ENCODE measurements at regions not wholly inside any gene's neighbourhood (a gene's known extent, or its start where the extent isn't known, plus 50 kb on each side); places are given as distances from the start of the nearest gene placed in this dataset.

DNA sequence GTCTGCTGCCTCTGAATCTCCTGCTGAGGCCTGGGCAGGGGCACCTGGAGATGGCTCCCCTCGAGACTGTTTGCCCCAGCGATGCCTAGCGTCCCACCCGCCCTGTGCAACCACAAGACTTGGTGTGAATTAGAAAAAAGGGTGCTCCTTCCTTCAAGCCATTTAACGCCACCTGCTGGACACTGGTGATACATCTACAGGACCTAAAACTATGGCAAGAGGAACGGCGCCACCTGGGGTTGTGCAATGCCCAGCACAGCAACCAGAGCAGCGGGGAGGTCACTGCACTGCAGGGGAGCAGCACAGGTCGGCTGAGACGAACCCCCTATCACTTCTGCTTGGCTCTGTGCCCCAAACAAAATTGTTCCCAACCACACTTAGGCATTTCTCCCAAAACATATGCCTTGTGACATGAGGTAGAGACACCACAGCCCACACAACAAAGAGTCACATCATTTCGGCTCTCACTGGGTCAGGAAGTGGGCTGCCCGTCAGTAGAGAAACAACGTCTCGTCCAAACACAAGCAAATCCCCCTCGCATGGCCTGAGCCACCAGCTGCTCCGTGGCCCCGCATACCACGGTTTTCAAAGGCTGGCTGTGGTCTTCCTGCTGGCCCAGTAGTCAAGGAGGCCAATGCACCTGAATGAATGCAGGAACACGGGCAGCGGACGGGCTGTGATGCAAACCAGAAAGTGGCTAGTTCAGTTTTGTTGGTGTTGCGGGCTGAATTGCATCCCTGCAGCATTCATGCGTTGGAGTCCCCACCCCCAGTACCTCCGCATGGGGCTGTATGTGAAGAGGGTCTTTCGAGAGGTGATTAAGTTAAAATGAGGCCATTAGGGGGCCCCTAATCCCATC is 171.9 kb downstream of the SHANK2 start:
- ChIA-PET CTCF (interaction anchor here (1.0 to 1.6 kb wide), 7 partner anchors 9 to 612 kb away, joined by 3 to 4 read pairs (median 3); no protein-coding TSS in a partner anchor), POLR2A (no interaction called here)
- H3K4me2 ChIP-seq, result no peak overlapping the region
- DNase-seq (ENCODE audit: low read depth in 1 of 2, low spot score in 1 of 2) (peak; percentile 77 to 87), FAIRE-seq (no peak), ATAC-seq (peak; percentile 85 to 95)
- H3K9me3 ChIP-seq, result peaks cover 4% of the 10 kb centered on the region; the same call in 1 of the 3 replicates
- no peak overlapping the region for H3K27ac ChIP-seq
- whole genome bisulfite sequencing (ENCODE audit: missing lambda C conversion rate), result 66% methylated on average over 25 of the region's 25 CpGs
- H3K4me3 ChIP-seq, result no peak overlapping the region
- TF ChIP-seq HEYL (CRISPR knock-in tag; IDR thresholded peaks at IDR 0.05) (no peak), RAD21 (conservative IDR thresholded peaks at IDR 0.05 in 1 of 2, IDR thresholded peaks at IDR 0.05 in 1 of 2) (peak; percentile 77 to 80), NFE2L2 (conservative IDR thresholded peaks at IDR 0.05; ENCODE audit: low read length) (no peak), CEBPB (IDR thresholded peaks at IDR 0.05) (peak; percentile 74 to 92), GATA3 (IDR thresholded peaks at IDR 0.05; ENCODE audit: borderline replicate concordance) (no peak), SREBF2 (IDR thresholded peaks at IDR 0.05) (no peak), ZNF302 (CRISPR knock-in tag; IDR thresholded peaks at IDR 0.05) (no peak), TFCP2L1 (CRISPR knock-in tag; IDR thresholded peaks at IDR 0.05) (no peak), POLR2A (IDR thresholded peaks at IDR 0.05; ENCODE audit: low read length) (no peak), SMC3 (IDR thresholded peaks at IDR 0.05) (peak; percentile 81), HOXB13 (CRISPR knock-in tag; IDR thresholded peaks at IDR 0.05; ENCODE audit: low read depth) (no peak), HDAC2 (IDR thresholded peaks at IDR 0.05) (no peak), ZFP36 (IDR thresholded peaks at IDR 0.05; ENCODE audit: borderline replicate concordance, partially characterized antibody) (no peak), NPAS2 (CRISPR knock-in tag; IDR thresholded peaks at IDR 0.05; ENCODE audit: borderline replicate concordance) (no peak), RCOR1 (IDR thresholded peaks at IDR 0.05; ENCODE audit: low read depth, low read length) (no peak), ZC3H11A (IDR thresholded peaks at IDR 0.05) (no peak)
- TF ChIP-seq, protein P1, sequence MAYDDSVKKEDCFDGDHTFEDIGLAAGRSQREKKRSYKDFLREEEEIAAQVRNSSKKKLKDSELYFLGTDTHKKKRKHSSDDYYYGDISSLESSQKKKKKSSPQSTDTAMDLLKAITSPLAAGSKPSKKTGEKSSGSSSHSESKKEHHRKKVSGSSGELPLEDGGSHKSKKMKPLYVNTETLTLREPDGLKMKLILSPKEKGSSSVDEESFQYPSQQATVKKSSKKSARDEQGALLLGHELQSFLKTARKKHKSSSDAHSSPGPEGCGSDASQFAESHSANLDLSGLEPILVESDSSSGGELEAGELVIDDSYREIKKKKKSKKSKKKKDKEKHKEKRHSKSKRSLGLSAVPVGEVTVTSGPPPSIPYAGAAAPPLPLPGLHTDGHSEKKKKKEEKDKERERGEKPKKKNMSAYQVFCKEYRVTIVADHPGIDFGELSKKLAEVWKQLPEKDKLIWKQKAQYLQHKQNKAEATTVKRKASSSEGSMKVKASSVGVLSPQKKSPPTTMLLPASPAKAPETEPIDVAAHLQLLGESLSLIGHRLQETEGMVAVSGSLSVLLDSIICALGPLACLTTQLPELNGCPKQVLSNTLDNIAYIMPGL (CRISPR knock-in tag; IDR thresholded peaks at IDR 0.05; ENCODE audit: borderline replicate concordance), result no peak
- TF ChIP-seq, protein P2, sequence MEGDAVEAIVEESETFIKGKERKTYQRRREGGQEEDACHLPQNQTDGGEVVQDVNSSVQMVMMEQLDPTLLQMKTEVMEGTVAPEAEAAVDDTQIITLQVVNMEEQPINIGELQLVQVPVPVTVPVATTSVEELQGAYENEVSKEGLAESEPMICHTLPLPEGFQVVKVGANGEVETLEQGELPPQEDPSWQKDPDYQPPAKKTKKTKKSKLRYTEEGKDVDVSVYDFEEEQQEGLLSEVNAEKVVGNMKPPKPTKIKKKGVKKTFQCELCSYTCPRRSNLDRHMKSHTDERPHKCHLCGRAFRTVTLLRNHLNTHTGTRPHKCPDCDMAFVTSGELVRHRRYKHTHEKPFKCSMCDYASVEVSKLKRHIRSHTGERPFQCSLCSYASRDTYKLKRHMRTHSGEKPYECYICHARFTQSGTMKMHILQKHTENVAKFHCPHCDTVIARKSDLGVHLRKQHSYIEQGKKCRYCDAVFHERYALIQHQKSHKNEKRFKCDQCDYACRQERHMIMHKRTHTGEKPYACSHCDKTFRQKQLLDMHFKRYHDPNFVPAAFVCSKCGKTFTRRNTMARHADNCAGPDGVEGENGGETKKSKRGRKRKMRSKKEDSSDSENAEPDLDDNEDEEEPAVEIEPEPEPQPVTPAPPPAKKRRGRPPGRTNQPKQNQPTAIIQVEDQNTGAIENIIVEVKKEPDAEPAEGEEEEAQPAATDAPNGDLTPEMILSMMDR (IDR thresholded peaks at IDR 0.05), result peak; percentile 89
- TF ChIP-seq, protein P3, sequence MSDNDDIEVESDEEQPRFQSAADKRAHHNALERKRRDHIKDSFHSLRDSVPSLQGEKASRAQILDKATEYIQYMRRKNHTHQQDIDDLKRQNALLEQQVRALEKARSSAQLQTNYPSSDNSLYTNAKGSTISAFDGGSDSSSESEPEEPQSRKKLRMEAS (IDR thresholded peaks at IDR 0.05), result no peak
- TF ChIP-seq, protein P4, sequence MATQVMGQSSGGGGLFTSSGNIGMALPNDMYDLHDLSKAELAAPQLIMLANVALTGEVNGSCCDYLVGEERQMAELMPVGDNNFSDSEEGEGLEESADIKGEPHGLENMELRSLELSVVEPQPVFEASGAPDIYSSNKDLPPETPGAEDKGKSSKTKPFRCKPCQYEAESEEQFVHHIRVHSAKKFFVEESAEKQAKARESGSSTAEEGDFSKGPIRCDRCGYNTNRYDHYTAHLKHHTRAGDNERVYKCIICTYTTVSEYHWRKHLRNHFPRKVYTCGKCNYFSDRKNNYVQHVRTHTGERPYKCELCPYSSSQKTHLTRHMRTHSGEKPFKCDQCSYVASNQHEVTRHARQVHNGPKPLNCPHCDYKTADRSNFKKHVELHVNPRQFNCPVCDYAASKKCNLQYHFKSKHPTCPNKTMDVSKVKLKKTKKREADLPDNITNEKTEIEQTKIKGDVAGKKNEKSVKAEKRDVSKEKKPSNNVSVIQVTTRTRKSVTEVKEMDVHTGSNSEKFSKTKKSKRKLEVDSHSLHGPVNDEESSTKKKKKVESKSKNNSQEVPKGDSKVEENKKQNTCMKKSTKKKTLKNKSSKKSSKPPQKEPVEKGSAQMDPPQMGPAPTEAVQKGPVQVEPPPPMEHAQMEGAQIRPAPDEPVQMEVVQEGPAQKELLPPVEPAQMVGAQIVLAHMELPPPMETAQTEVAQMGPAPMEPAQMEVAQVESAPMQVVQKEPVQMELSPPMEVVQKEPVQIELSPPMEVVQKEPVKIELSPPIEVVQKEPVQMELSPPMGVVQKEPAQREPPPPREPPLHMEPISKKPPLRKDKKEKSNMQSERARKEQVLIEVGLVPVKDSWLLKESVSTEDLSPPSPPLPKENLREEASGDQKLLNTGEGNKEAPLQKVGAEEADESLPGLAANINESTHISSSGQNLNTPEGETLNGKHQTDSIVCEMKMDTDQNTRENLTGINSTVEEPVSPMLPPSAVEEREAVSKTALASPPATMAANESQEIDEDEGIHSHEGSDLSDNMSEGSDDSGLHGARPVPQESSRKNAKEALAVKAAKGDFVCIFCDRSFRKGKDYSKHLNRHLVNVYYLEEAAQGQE (IDR thresholded peaks at IDR 0.05), result no peak
- H3K4me1 ChIP-seq, result peaks cover 5% of the 10 kb centered on the region; the same call in 1 of the 3 replicates

Data from A549 (cell line).